Activated naive CD4-positive, alpha-beta T cell treated with anti-CD3 and anti-CD28 coated beads, Interleukin-2, amount 50 U/mL, for 24 hours (primary cell): ENCODE measurements at regions not wholly inside any gene's neighbourhood (a gene's known extent, or its start where the extent isn't known, plus 50 kb on each side); places are given as distances from the start of the nearest gene placed in this dataset.

Experiments
- H3K27ac Mint-ChIP-seq: one replicate; pipeline ENCODE4 v1.8.0; 2021; ENCODE audit warnings: mild to moderate bottlenecking, mixed read lengths
- H3K27me3 Mint-ChIP-seq: one replicate; pipeline ENCODE4 v1.8.0; 2021; ENCODE audit warnings: mixed read lengths
- H3K36me3 Mint-ChIP-seq: one replicate; pipeline ENCODE4 v1.8.0; 2021; ENCODE audit warnings: mixed read lengths
- H3K4me1 Mint-ChIP-seq: one replicate; pipeline ENCODE4 v1.8.0; 2021; ENCODE audit warnings: mixed read lengths
- H3K4me3 Mint-ChIP-seq: one replicate; pipeline ENCODE4 v1.8.0; 2021; ENCODE audit warnings: mild to moderate bottlenecking, mixed read lengths
- H3K9me3 Mint-ChIP-seq: one replicate; pipeline ENCODE4 v1.8.0; 2021; ENCODE audit warnings: mixed read lengths

GRCh38 chr13:40161351-40161810 is 505.1 kb downstream of the FOXO1 start:
- H3K4me1 Mint-ChIP-seq = peaks cover 31% of the 10 kb centered on the region
- H3K27me3 Mint-ChIP-seq = no peaks in the 10 kb centered on the region
- H3K27ac Mint-ChIP-seq = no peak overlapping the region
- H3K36me3 Mint-ChIP-seq = no peaks in the 10 kb centered on the region
- H3K4me3 Mint-ChIP-seq = no peak overlapping the region
- no peaks in the 10 kb centered on the region for H3K9me3 Mint-ChIP-seq

DNA sequence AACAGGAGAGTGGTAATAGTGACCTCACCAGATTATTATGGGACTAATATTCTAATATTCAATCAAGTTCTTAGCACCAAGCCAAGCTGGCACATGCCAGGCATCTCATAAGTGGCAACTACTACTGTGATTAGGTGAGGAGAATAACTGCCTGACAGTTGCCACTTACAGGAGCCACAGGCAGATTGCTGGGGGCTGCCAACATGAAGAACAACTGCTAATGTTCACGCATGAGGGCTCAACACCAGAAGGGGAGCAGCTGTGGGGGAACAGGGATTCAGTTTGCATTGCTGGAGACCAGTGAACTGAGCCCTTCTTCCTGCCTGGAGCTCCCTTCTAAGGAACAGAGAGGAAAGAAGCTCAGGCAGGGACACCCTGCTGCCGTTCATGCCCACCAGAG is 504.5 kb downstream of the FOXO1 start:
- Mint-ChIP-seq H3K4me1 (peaks cover 32% of the 10 kb centered on the region), H3K4me3 (no peak overlapping the region), H3K36me3 (no peaks in the 10 kb centered on the region), H3K27me3 (no peaks in the 10 kb centered on the region), H3K27ac (no peak overlapping the region), H3K9me3 (no peaks in the 10 kb centered on the region)

DNA sequence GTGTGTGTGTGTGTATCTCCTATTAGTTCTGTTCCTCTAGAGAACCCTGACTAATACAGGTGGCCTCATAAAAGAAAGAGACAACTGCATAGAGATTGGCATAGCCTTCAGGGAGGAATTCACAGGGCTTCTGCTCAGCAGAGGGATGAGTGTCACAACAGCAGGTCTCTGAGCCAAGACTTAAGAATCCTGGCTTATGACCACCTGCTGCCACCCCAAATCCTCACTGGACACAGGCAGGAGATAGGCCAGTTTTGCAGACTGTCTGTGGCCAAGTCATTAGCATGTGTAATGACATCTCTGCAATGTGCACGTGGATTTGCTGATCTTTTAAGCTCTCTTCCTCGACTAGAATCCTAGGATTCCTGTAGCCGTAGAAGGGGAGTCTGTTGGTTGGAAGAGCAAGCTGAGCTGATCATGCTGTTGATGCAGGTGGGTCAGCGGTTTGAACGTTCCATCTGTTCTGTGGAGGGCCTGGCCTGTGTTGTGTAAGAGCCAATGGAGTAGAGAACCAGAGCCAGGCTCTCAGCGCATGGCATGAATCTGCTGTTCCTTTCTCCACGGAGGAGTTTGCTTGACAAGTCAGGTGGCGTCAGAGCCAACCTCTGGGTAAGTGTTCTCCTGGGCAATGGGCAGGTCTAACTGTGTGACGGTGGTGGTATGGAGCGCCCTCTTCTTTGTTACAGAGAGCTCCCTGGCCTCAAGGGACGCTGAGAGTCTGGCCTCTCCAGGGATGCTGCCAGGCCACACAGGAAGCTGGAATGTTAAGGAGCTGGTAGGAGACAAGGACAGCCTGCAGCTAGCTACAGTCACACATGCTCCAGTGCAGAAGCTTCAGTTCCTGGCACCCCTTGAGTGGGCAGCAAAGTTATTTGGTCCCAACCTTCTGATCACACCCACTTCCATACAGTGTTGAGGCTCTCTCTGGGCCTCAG is 503.1 kb downstream of the FOXO1 start:
- Mint-ChIP-seq H3K4me3 (no peak overlapping the region), H3K36me3 (no peaks in the 10 kb centered on the region), H3K27ac (no peak overlapping the region), H3K4me1 (peaks cover 37% of the 10 kb centered on the region), H3K9me3 (no peaks in the 10 kb centered on the region), H3K27me3 (no peaks in the 10 kb centered on the region)

DNA sequence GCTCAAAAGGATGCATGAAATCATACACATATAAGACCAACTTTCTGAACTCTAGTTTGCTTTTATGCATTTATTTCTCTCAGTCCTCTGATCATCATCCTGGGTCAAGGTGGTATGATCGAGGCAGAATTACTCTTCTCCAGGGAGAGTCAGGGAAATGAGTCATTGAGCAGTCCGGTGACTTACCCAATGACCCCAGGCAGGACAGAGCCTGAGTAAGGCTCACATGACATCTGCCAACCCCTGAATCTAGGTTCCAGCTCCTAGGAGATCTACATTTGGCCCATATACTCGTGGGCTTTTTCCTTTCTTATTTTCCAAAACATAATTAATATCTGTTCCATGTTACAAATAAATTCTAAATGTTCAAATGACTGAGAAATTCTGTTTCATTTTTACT is 502.3 kb downstream of the FOXO1 start:
- H3K27ac Mint-ChIP-seq = no peak overlapping the region

GRCh38 chr13:40165316-40165932 is 501.0 kb downstream of the FOXO1 start:
- H3K36me3 Mint-ChIP-seq = no peaks in the 10 kb centered on the region
- H3K27ac Mint-ChIP-seq = no peak overlapping the region

More for the DNA sequence above, 502.3 kb downstream of the FOXO1 start:
- Mint-ChIP-seq H3K4me3 (no peak overlapping the region), H3K4me1 (peaks cover 45% of the 10 kb centered on the region), H3K9me3 (no peaks in the 10 kb centered on the region), H3K27me3 (no peaks in the 10 kb centered on the region), H3K36me3 (no peaks in the 10 kb centered on the region)

DNA sequence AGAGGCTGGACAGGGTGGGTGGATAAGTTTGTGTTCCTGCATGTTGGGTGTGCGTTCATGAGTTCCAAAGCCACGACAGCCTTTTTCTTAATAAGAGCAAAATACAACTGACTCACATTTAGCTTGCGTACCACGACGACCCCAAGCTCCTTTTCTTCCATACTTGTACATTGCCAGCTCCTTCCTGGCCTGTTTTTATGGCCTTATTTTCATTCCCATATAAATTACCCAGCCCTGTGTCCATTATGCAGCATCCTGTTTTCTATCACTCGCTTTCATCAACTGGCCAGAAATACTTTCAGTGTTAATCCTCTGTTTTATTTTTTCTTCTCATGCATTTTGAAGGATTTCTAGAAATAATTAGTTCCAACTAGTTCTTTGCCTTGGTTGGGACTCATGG is 499.1 kb downstream of the FOXO1 start:
- no peaks in the 10 kb centered on the region for H3K9me3 Mint-ChIP-seq
- peak overlapping the region; percentile 61 for H3K27ac Mint-ChIP-seq
- peaks cover 68% of the 10 kb centered on the region for H3K4me1 Mint-ChIP-seq
- H3K36me3 Mint-ChIP-seq = no peaks in the 10 kb centered on the region
- no peak overlapping the region for H3K4me3 Mint-ChIP-seq
- no peaks in the 10 kb centered on the region for H3K27me3 Mint-ChIP-seq

More at GRCh38 chr13:40165316-40165932, 501.0 kb downstream of the FOXO1 start:
- H3K9me3 Mint-ChIP-seq = no peaks in the 10 kb centered on the region
- H3K4me3 Mint-ChIP-seq = no peak overlapping the region
- H3K4me1 Mint-ChIP-seq = peaks cover 57% of the 10 kb centered on the region
- no peaks in the 10 kb centered on the region for H3K27me3 Mint-ChIP-seq

- peaks cover 69% of the 10 kb centered on the region for H3K4me1 Mint-ChIP-seq
- no peak overlapping the region for H3K4me3 Mint-ChIP-seq
- no peaks in the 10 kb centered on the region for H3K9me3 Mint-ChIP-seq
- H3K27ac Mint-ChIP-seq = no peak overlapping the region
- no peaks in the 10 kb centered on the region for H3K27me3 Mint-ChIP-seq
- no peaks in the 10 kb centered on the region for H3K36me3 Mint-ChIP-seq
Observed at GRCh38 chr13:40168425-40169166, 497.8 kb downstream of the FOXO1 start.

DNA sequence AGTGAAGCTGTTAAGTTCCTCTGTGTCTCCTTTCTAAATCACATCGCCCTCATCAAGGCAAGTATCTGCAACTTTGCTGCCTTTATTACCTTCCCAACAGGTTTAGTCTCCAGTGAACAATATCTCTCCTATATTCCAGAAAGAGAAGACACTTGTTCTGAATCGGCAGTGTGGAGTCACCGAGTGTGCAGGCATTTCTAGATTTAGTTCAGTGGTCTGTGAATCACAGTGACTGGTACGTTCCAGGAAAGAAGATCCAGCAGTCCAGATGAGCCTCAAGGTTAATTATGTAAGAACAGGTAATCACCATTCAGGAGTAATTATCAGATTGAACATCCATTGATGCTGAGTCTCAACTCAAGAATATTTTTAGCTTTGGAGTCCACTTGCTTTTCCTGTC is 497.0 kb downstream of the FOXO1 start:
- H3K4me1 Mint-ChIP-seq = peaks cover 69% of the 10 kb centered on the region

DNA sequence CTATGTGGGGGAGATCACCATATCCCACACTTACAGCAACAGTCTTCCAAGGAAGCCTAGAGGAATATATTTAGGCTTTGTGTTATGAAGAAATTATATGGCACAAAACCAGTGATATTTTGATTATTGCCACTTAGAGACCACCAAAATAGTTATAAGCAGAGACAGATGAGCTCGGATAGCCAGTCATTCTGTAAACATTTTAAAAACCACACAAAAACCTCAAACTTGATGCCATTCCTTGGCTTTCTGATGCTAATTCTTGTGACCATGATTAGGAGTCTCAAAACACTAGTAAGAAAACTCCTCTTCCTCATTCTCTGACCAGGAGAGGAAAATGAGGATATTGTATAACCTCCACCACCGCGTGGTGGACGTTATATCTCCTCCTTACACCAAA is 496.4 kb downstream of the FOXO1 start:
- Mint-ChIP-seq H3K9me3 (no peaks in the 10 kb centered on the region), H3K4me1 (peaks cover 69% of the 10 kb centered on the region), H3K36me3 (no peaks in the 10 kb centered on the region), H3K27me3 (no peaks in the 10 kb centered on the region), H3K27ac (no peak overlapping the region), H3K4me3 (no peak overlapping the region)

More for the DNA sequence above, 497.0 kb downstream of the FOXO1 start:
- Mint-ChIP-seq H3K4me3 (no peak overlapping the region), H3K36me3 (no peaks in the 10 kb centered on the region), H3K27ac (no peak overlapping the region), H3K27me3 (no peaks in the 10 kb centered on the region), H3K9me3 (no peaks in the 10 kb centered on the region)

DNA sequence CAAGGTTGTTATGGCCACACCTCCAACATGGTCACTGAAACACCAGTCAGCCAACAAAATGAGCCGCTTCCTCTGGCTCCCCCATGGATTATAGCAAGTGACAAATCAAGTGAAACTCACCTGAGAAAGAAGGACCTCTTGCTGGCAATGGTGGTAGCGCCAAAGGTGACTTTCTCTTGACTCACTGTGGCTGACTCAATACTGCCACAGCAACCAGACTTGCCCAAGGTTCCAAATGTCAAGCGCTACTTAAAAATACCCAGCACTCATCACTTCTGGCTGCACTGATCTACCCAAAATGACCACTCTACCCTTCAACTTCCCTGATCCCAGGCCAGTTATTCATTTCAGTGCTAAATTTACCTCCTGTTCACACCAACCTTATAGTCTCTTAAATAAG is 495.5 kb downstream of the FOXO1 start:
- Mint-ChIP-seq H3K4me1 (peaks cover 60% of the 10 kb centered on the region), H3K36me3 (no peaks in the 10 kb centered on the region), H3K4me3 (peak overlapping the region; percentile 16), H3K27ac (peak overlapping the region; percentile 87), H3K9me3 (no peaks in the 10 kb centered on the region), H3K27me3 (no peaks in the 10 kb centered on the region)

DNA sequence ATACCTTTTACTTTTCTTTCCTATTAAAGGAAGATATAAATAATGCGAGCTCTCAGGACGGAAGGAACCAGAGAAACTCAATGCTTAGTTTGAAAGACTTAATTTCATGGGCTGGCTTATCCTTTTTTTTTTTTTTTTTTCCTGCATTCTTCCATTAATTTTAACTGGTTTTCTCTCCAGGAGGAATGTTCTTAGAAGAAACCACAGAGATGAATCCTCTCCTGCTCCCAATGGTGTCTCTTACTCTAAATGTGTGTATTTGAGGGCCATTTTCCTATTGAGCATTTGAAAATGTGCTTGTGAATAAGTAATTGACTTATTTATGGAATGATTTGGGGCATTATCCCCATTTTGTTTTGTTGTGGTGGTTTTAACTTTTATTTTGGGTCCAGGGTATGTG is 494.9 kb downstream of the FOXO1 start:
- peaks cover 58% of the 10 kb centered on the region for H3K4me1 Mint-ChIP-seq
- H3K4me3 Mint-ChIP-seq = peak overlapping the region; percentile 19
- peak overlapping the region; percentile 87 for H3K27ac Mint-ChIP-seq
- H3K36me3 Mint-ChIP-seq = no peaks in the 10 kb centered on the region
- H3K9me3 Mint-ChIP-seq = no peaks in the 10 kb centered on the region
- no peaks in the 10 kb centered on the region for H3K27me3 Mint-ChIP-seq

DNA sequence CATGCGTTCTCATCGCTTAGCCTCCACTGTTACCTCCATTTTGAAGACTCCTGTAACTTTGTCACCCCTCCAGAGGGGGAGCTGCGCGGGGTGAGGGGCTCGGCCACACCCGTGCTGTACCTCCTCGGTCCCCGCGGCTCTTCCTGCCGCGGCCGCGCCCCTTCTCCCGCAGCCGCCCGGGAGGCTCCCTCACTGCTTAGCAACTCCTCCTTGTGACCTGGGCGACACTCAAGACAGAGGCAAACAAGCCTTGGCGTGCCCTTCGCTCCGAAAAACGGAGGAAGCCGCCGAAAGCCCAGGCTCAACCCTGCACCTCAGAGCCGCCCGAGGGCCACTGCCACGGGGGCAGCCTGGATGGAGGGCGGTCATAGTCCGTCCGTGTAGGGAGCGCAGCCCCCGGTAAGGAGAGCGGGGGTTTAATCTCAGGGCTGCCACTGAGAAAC is 494.3 kb downstream of the FOXO1 start:
- Mint-ChIP-seq H3K36me3 (no peaks in the 10 kb centered on the region), H3K4me3 (no peak overlapping the region), H3K27me3 (no peaks in the 10 kb centered on the region), H3K9me3 (no peaks in the 10 kb centered on the region), H3K4me1 (peaks cover 52% of the 10 kb centered on the region), H3K27ac (peak overlapping the region; percentile 23)

GRCh38 chr13:40172878-40173277 is 493.6 kb downstream of the FOXO1 start:
- Mint-ChIP-seq H3K4me3 (no peak overlapping the region), H3K27ac (no peak overlapping the region), H3K36me3 (no peaks in the 10 kb centered on the region), H3K4me1 (peaks cover 52% of the 10 kb centered on the region), H3K27me3 (no peaks in the 10 kb centered on the region), H3K9me3 (no peaks in the 10 kb centered on the region)

GRCh38 chr13:40175639-40176038 is 490.8 kb downstream of the FOXO1 start:
- Mint-ChIP-seq H3K27ac (no peak overlapping the region), H3K27me3 (no peaks in the 10 kb centered on the region), H3K9me3 (no peaks in the 10 kb centered on the region), H3K4me3 (no peak overlapping the region), H3K4me1 (peaks cover 49% of the 10 kb centered on the region), H3K36me3 (no peaks in the 10 kb centered on the region)

DNA sequence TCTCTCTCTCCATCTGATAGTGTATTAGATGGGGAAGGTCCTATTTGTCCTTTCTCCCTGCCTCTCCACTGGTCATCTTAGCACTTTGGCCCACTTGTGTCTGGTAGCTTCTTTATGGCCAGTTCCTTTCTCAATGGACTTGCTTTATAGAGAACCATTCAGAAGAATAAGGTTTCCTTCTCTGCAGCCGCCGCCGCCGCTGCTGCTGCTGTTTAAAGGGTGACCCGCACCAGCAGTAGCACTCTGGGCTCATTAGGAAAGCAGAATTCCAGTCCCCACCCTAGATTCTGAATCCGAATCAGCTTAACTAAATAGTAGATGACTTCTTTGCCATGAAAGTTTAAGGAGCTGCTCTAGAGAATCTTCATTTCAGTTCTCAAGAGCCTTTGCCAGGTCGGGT is 490.2 kb downstream of the FOXO1 start:
- no peaks in the 10 kb centered on the region for H3K36me3 Mint-ChIP-seq
- H3K27ac Mint-ChIP-seq = peak overlapping the region; percentile 44

More for the DNA sequence above, 490.2 kb downstream of the FOXO1 start:
- no peaks in the 10 kb centered on the region for H3K27me3 Mint-ChIP-seq
- peaks cover 44% of the 10 kb centered on the region for H3K4me1 Mint-ChIP-seq
- no peaks in the 10 kb centered on the region for H3K9me3 Mint-ChIP-seq
- H3K4me3 Mint-ChIP-seq = no peak overlapping the region
